Stimulated activated CD4-positive, alpha-beta T cell treated with anti-CD3 and anti-CD28 coated beads, Interleukin-15, amount 100 ng/mL, for 1 hour (primary cell): ENCODE measurements at regions not wholly inside any gene's neighbourhood (a gene's known extent, or its start where the extent isn't known, plus 50 kb on each side); places are given as distances from the start of the nearest gene placed in this dataset.

ENCODE experiments used
- DNase-seq, 2 donors: peaks; one replicate each; pipeline ENCODE4 v3.0.0-alpha.2; 2020; ENCODE audit warnings: low read depth in 1 of 2, low spot score in 1 of 2

DNA sequence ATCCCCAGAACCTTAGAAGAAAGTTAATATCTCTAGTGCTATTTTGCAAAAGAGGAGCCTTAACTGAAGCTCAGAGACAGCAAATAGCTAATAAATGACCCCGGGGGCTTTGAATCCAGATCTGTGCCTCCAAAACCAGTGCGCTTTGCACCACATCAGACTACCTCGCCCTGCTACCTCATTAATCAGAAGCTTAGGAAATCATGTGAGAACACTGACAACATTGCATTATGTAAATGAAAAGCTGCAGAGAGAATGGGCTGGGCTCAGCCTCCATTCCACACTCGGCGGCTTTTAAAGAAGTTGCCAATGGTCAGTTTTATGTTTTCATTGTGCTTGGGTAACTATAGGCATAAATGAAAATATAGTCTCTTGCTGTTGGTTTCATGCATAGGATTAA is 54.0 kb upstream of the STMND1 start:
- DNase-seq = no peak

DNA sequence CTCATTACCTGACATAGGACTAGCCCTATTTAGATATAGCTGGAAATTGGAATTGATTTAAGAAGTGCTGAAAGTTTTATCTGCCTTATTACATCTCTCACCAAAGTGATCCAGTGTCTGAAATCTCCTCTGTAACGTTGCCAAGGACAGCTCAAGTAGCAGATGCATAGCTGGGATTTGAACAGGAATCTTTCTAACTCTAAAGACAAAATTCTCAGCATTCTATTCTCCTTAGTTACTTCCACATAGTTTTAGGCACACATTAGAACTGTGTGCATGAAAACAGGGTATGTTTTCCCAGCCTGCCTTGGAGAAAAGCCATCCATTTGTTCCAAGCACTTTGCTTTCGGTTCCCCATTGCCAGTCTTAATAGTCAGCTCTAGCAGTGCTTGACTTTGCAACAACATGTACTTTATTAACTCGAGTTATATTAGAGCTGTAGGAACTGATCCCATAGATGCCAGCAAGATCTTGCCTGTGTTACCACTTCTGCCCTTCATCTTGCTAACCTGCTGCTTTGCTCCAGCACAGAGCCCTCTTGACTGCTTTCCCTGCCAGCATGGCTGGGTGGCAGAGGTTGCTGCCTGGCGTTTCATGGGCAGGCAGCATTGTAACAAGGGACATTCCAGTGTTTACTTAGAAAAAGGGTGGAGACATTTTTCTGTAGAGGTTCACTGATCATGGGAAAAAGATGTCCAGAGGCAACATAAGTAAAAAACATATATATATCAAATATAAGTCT is 56.1 kb upstream of the STMND1 start:
- DNase-seq = no peak

DNA sequence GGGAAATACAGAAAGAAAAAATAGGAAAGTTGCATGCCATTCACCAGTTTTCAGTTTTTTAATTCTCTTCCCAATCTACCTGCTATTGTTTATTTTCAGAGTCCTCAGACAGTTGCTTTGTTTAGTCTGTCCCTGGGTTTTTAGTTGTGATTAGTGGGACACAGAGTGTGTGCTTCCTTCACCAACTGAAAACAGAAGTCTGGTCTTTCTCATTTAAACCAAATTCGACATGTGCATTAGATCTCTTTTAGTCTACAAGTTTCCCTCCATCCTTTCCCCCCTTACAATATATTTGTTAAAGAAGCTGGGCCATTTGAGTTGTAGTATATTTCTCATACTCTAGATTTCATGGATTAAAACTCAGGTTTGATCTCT is 58.7 kb upstream of the STMND1 start:
- DNase-seq = no peak

- DNase-seq = no peak
Observed at GRCh38 chr6:17042422-17043147, 59.3 kb upstream of the STMND1 start.

DNA sequence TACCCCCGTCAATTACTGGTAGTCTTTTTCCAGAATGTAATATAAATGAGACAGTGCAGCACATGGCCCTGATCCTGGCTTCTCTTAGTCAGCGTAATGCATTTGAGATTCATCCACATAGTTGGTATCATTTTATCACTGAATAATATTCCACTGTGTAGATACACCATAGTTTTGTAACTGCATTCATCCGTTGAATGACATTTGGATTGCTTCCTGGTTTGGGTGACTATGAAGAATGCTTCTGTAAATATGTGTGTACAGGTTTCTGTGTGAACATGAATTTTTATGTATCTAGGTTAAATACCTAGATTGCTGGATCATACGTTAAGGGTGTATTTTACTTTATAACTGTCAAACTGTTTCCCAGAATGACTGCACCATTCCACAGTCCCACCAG is 62.6 kb upstream of the STMND1 start:
- DNase-seq = no peak

GRCh38 chr6:17038316-17038715 is 63.5 kb upstream of the STMND1 start:
- DNase-seq = no peak

- no peak for DNase-seq
Observed at GRCh38 chr6:17036065-17036393, 65.8 kb upstream of the STMND1 start.

DNA sequence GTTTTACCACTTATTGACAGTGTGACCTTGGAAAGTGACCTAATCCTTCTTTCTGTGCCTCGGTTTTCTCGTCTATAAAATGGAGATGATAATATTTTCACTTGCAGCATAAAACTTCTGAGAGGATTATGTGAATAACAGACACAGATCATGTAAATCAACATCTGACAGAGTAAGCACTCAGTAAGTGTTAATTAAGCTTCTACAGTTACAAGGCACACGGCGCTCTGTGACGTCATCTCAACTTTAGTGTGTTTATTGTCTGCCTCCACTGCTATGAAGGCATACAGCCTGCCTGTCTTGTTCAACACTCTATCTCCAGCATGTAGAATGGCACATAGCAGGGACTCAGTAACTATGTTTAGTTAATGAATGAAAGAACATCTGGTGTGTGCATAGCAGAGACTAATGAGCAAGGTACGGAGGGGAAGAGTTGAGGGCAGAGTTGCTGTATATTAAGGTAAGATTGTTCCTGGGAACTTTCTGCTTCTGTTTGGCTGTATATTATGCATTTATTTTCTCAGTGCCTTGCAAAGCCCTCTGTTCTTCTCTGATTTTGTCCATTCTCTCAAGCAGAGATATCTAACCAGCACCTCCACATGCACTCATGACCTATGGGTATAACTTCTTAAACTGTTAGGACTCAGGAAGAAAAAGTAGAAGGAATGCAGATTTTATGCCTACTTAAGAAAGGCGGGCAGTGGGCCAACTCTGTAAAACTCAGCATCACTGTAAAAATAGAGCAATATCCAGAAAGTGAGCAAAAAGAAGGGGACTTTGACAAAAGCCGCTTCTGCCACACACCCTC is 66.4 kb upstream of the STMND1 start:
- no peak for DNase-seq

DNA sequence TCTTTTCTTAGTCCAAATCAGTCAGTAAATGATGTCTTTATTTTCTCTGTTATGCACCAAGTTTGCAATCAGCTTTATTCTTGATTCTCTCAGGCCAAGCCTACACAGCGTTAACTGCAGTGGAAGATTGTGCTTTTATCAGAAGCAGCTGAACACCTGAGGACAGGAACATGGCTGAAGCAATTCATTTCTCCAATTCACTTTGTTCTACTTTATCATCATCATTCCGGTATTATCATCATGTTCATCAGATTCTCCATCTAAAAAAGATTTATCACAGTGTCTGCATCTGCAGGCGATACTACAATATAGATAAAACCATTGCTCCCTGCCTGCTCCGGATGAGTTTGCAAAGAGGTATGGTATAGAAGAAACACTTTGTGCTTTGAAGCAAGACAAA is 68.1 kb upstream of the STMND1 start:
- DNase-seq = no peak

DNA sequence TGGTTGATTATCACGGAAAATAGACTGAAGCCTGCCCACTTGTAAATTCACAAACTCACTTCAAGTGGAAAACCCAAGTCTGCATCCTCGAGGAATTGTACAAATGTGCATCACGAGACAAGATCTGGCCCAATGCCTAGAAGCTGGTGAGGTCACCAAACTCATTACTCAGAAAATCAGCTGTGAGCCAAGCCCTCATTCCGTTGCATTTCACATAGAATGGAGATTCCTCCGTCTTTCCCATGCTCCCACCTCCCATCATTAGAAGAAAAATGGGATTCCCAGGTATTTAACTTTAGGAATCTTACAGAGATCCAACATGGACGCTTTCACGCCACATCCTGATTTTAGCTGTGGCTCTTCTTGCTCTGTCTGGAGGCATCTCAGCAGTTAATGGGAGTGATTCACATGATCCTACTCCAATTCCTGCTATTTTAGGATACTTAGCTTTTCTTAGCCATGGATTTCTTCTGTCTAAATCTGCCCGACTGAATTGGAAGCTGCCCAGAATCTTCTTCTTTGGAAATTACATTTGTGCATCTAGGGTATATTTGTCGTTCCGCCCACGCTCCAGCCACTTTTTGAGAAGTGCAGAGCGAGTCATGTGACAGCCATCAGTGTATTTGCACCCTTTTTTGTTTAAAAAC is 68.7 kb upstream of the STMND1 start:
- no peak for DNase-seq

DNA sequence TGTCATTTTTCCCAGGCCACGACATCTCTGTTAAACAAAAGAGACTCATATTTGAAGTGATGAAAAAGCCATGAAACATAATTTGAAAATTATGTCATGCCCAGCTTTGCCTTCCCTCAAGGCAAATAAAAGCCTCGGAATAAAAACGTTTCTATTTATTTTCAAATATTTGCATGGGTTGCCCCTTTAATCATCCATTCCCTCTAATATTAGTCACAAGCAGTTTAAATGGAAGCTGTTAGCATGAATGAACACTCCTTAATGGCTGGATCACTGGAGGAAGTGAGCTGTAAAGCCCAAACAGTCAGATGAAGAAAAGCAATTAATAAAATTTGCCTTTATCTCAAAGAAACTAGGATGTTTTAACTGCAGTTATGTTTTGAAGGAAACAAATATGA is 69.3 kb upstream of the STMND1 start:
- no peak for DNase-seq

DNA sequence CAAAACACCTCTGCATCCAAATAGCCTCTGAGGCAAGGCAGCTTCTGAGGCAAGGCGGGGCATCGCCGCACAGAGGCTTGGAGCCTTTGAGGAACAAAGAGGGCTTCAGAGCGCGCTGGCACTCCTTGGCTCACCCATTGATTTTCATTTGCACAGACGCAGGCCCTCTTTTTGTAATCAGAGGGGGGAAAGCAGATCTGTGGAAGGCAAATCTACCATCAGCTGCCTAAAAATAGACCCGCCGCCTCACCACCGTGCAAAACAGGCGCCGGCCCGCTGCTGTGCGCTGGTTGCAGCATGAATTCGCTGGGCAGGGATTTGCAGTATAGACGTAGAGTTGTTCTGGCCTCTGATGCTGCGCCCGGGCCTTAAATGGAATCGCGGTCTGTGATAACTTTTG is 69.9 kb upstream of the STMND1 start:
- DNase-seq = no peak

GRCh38 chr6:17027441-17027840 is 74.4 kb upstream of the STMND1 start:
- no peak for DNase-seq

DNA sequence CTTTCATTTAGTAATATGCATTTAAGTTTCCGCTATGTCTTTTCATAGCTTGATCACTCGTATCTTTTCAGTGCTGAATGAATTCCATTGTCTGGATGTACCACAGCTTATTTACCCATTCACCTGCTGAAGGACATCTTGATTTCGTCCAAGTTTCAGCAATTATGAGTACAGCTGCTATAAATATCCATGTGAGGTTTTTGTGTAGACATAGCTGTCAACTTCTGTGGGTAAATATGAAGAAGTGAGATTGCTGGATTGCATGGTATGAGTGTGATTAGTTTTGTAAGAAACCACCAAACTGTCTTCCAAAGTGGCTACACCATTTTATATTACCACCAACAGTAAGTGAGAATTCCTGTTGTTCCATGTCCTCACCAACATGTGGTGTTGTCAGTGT is 79.2 kb upstream of the STMND1 start:
- no peak for DNase-seq

DNA sequence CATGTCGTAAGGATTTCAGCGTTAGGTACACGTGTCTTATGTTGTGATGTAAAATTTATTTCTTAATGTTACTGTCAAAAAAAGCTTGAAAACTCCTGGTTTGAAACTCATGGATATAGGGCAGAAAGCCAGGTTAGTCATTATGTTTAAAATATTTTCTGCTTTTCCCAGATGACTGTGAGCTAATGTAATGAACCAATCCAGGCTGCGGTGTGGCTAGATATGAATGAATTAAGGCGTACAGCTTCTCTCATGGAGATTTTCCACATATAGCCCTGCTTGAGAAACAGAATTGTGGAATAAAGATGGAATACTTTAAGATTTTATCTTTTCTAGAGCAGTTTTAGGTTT is 80.3 kb upstream of the STMND1 start:
- DNase-seq = no peak

DNA sequence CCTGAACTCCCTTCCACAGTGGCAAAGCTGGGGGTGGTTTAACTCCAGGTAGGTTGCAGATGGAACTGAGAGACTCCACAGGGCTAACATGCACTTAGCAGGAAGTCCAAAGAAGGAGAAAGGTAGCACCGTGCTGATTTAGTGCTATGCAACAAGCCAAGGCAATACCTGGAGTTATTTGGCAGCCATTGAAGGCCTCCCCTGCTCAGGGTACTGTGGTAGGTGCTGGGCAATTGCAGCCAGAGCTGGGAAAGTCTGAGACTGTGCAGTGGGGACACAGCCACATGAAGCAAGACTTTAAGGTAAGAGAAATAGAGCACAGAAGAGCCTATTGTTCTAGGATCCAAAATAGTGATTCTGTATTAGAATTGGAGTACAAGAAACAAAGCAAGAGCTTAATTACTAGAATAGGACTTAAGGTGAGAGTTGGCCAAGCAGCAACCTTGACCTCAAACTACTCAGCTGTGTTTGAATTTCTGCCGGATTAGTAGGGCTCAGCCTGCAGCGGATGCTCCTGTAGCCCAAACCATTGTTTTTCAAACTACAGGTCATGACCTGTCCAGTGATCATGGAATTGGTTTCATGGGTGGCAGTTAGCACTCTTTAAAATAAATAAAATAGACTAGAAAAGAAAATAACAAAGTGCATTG is 80.8 kb upstream of the STMND1 start:
- no peak for DNase-seq

- DNase-seq = no peak
Observed at GRCh38 chr6:17018425-17018824, 83.4 kb upstream of the STMND1 start.

GRCh38 chr6:17017416-17017815 is 84.4 kb upstream of the STMND1 start:
- DNase-seq = no peak

- DNase-seq = peak in 1 of 2 donors; percentile 1
Observed at GRCh38 chr6:17015551-17016381, 86.1 kb upstream of the STMND1 start.

- DNase-seq = no peak
Observed at GRCh38 chr6:17015144-17015543, 86.7 kb upstream of the STMND1 start.
